Hippocampal formation (tissue), 2 donors: ENCODE measurements at regions not wholly inside any gene's neighbourhood (a gene's known extent, or its start where the extent isn't known, plus 50 kb on each side); places are given as distances from the start of the nearest gene placed in this dataset.
"Not testable (repeated sequence)": the region's sequence is repeated elsewhere in the genome, so short reads cannot be mapped to it uniquely, and the experiment has no call there.

Experiments
- DNase-seq, 2 donors: peaks; one replicate each; lab custom pipeline; 2025; lab: John Stamatoyannopoulos, UW

DNA sequence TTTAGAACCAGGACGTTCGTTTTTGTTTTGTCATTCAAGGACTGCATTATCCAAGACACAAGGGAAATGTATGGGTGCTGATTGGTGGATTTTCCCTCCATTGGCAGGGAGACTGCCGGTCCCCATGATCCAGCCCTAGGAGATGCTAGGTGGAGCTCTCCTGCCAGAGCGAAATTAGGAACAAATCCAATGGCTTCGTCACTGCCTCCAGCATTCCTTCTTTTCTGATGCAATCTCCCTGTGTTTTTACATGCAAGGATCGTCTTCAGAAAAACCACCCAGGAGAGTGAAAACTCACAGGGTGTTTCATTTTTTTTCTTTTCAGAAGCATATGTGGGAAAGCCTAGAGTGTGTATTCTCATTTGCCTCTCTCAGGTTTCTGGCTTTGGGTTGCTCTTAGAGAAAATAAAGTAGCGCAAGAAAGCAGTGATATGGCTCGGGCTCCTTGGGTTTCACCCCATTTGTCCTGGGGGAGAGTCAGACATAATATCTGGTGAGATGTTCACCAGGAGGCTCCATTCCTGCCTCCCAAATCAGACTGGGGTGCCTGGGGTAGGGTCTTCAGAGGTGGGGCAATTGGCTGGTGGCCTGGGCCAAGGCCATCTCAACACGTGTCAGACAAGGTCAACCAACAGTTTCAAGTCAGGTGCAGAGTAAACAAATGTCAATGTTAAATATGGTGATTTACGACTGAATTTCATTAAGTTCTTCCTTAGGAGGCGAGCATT is 450.9 kb upstream of the MKI67 start:
- no peak for DNase-seq

DNA sequence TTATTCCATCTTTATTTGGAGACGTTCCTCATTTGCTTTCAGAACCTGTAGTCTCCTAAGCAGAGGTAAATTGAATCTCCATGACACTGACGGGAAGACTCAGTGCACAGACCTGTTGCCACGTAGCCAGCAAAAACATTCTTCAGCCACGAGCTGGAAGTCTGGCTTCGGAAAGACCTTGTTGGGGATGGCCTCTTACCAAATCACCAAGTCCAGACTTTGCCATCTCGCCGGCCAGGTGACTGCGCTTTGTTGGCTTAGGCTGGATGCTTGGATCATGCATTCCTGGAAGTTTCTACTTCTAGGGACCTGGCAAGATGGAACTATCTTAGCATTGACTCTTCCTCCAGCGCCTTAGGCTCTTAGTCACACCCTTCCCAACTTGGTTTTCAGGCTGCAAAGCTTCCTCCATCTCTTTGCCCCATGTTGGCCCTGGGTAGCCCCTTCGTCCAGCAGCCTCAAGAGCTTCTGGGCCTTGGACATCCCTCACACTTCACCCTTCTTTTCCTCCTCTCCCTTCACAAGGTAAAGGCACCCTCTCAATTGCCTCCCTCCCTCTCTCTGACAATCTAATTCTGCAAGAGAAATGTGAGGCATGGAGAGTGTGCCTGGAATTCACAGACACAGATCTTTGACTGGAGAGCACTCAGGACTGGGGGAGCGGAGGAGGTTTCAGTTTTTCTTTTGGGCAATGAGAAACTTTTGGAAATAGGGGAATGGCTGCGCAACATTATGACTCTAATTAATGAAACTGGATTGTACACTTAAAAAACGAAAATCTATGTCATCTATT is 451.9 kb upstream of the MKI67 start:
- no peak for DNase-seq

DNA sequence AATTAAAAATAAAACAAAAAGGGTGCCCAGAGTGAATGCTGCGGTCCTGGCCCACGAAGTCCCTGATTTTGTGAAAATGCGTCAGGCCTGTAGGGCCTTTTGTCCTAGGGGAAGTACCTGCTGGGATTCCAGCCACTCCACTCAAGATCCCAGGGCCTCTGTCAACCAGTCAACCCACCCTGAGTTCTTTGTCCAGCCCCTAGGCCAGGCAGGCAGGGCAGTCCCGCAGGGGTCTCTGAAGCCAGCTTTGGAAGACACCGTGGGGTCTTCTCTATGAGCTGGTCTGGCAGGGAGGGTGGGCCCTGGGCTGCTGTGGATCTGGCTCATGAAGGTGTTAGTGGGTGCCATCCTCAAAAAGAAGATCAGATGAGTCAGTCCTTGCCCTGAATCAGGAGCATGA is 452.5 kb upstream of the MKI67 start:
- DNase-seq: no peak

DNA sequence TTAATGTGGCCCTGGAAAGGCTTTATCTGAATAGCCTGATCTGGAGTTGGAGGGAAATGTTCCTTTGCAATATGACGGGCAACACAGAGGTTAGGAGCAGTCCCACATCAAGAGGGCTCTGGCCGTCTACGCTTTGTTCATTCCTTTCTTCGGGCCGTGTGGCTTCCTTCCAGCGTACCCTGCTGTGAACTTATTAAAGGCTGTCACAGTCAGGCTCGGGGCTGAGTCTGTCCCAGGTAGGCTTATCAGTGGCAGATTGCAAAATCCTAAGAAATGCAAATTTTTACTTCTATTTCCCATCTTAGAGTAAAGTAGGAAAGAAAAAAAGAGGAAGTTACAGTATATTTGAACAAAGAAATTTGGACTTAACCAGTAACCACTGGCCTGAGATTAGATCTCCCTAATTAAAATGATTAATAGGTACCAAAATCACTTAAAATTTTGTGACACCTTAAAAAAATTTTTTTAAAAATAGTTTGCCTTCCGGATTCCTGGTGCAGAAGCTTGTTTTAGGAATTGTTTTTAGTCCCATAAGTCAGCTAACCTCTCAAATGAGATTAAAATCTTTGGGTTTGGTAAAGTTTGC is 453.1 kb upstream of the MKI67 start:
- DNase-seq: no peak

DNA sequence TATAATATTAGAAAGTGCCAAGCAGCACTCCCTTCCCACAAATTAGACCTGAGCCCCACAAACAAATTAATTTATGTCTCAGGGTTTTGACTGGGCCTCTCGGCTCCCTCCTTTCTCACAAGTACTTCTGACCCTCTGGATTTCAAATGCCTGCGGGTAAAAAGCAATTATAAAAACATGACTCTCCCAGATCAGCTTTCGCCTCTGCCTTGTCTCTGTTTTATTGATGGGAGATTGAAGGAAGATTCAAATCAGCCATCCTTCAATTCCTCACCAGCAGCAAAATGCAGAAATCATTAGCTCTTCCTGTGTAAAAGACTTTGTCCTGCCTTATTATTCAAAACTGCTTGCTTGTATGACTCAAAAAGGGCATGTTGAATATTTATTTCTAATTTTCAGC is 453.7 kb upstream of the MKI67 start:
- no peak for DNase-seq

DNA sequence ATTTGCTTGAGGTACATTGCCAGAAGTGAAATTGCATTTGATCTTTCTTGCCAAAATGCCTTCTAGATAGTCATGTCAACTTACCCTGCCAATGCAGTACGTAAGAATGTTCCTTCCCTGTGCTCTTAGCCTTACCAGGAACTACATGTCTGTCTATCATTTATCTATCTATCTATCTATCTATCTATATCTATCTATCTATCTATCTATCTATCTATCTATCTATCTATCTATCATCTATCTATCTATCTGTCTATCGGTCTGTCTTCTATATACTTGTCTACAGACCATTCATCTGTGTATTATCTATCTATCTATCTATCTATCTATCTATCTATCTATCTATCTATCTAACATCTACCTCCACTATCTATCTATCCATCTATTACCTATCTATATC is 456.9 kb upstream of the MKI67 start:
- DNase-seq: not testable (repeated sequence)

DNA sequence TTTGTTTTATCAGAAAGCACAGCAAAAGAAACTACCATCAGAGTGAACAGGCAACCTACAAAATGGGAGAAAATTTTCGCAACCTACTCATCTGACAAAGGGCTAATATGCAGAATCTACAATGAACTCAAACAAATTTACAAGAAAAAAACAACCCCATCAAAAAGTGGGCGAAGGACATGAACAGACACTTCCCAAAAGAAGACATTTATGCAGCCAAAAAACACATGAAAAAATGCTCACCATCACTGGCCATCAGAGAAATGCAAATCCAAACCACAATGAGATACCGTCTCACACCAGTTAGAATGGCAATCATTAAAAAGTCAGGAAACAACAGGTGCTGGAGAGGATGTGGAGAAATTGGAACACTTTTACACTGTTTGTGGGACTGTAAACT is 460.4 kb upstream of the MKI67 start:
- not testable (repeated sequence) for DNase-seq

DNA sequence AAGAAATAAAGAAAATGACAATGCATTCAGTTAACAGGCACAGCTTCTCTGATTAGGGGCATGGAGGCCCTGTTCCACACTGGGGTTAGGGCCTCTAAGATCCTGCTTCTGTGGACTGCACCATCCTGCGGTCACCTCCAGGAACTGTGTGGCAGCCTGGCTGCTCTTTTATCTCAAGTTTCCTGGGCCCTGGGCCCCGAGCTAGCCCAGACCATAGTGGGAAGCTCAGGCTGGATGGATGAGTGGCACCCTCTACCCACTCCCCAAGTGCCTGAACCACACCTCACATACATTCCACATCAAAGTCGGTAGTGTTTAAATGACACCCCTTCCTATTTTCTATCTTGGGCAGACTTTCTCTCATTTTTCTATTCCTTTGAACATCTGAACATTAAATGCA is 461.5 kb upstream of the MKI67 start:
- no peak for DNase-seq

DNA sequence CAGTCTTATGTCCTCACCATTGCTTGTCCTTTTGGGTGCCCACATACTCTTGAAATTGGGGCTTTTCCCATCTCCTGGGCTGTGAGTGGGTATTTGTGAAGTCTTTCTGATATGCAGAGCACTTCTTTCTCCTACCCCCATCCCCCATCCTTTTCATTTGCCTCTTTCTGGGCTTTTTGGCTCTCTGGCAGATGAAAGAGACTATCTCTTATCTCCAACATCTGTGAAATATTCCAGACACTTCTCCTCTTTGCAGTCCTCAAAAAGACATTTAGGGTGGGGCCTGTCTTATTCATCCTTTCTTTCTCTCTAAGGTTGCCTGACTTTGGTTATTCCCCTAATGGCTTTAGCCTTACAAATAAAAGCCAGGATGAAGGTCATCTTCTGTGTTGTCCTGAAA is 462.2 kb upstream of the MKI67 start:
- DNase-seq: no peak

DNA sequence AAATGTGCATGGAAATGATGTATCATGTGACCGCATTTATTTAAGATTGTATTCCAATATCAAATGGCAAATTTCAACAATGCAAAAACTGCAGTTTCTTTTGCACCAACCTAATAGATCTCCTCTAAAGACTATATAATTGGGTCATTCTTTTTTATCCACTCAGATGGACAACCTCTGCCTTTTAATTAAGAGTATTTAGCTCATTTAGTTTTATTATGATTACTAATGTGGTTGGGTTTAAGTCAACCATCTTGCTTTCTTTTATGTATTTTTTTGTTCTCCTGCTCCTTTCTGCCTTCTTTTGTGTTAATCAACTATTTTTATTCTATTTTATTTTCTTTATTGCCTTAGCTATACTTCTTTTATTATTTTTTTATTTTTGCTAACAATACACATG is 468.5 kb upstream of the MKI67 start:
- no peak for DNase-seq

DNA sequence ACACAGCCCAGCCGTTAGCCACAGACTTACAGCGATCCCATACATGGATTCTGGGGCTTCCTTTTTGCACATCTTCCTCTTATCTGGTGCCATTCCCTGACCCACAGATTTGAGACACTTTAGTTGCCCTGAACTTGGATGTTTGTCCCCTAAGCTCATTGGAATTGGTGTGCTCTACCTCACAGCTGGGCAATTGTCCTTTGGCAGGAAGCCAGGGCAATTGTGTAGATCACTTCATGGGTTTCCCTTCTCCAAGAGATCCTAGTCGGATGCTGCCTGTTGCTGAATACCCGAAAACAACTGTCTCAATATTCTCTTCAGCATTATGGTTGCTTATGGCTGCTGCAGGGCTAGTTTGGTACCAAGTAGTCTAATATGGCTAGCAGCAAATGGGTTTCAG is 470.7 kb upstream of the MKI67 start:
- no peak for DNase-seq

DNA sequence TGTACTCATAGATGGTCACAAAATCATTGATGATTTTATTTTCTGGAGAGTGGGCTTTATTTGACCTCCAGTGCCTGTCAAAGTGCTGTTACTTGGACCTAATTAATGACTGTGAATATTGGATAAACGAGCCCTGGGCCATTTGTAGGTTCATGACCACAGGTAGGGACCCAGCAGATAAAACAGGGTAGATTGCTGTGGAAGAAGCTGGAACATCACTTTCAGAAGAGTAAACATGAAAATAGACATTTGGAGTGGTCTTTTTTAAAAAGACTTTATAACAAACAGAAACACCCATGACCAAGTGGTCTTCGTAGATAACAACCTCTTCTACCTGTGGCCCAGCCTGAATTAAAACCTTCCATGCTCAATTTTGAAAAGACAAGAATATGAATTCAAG is 472.8 kb upstream of the MKI67 start:
- no peak for DNase-seq

DNA sequence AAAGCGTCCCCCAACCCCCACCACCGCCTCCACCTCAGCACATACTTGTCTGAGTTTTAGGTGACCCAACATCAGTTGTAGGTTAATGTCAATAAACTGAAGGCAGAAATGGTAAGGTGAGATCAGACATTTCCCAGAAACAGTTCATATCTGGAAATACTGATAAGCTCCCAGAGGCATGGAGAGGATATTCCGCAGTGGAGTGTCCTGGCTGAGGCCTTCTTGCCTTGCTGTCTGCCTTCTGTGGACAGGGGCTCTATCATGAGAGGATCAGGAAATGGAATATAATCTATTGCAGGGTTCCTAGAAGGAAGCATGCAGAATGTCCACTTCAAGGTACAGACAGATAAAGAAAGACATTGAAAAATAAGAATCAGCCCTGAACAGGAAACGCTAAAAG is 473.3 kb upstream of the MKI67 start:
- DNase-seq: no peak

DNA sequence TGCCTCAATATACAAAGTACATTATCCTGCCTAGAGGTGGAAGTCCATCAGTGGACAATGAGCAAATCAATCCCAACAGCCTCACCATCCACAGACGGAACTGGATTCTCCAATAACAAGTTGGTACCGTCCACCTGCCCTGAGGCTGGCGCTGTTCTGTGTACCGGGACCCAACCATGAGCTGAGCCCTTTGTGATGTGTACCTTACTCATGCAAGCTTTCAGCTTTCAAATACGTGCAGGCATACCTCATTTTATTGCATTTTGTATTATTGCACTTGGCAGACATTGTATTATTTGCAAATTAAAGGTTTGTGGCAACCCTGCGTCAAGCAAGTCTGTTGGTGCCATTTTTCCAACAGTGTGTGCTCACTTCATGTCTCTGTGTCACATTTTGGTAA is 476.0 kb upstream of the MKI67 start:
- DNase-seq: no peak

DNA sequence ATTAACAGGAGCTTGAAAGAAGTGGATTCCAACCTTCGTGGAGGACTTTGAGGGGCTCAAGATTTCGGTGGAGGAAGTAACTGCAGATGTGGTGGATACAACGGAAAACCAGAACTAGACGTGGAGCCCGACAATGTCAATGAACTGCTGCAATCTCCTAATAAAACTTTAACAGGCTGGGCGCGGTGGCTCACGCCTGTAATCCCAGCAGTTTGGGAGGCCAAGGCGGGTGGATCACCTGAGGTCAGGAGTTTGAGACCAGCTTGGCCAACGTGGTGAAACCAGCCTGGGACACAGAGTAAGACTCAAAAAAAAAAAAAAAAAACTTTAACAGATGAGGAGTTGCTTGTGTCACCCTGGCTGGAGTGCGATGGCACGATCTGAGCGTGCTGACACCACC is 477.8 kb upstream of the MKI67 start:
- DNase-seq: no peak

DNA sequence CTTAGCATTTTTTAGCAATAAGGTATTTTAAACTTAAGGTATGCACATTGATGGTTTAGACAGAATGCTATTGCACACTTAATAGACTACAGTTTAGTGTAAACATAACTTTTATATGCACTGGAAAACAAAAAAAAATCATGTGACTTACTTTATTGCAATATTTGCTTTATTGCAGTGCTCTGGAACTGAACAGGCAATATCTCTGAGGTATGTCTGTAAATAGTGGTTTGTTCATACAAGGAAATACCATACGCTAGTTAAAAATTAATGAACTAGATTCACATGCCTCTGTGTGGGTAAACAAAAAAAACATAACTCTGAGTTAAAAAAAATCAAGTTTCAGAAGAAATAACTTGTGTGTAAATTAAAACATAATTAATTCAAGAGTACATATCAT is 479.0 kb upstream of the MKI67 start:
- DNase-seq: no peak

DNA sequence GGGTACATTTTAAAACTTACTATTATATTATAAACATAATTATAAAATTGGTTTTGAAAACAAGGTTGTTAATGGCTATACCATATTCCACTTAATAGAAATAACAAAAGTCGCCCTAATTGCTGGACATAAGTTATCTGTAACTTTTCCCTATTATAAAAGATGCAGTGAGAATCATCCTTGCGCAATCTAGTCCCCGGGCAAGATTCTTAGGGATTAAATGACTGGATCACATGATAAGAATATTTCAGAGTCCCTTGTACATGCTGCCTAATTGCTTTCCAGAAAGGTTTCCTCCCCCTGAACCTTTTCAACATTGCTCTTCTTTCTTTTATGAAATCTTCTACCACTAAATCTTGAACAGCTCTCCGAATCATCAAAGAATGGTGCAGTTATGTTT is 479.8 kb upstream of the MKI67 start:
- DNase-seq: no peak

DNA sequence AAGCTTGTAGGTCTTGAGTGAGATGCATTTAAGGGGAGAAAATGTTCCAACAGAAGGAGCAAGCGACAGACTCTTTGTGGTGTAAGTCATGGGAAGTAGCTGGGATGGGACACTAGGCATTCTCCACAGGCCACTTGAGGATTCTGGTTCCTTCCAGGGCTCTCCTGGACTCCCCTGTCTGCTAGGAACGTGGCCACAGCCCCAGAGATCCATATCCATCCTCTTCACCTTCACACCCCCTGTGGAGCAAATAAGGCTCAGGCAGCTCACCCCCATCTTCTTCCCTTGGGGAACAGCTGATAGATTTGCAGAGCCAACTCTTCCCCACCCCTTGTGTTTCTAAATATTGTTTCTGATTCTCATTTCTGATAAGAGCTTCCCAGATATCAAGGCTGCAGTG is 482.6 kb upstream of the MKI67 start:
- DNase-seq: no peak

DNA sequence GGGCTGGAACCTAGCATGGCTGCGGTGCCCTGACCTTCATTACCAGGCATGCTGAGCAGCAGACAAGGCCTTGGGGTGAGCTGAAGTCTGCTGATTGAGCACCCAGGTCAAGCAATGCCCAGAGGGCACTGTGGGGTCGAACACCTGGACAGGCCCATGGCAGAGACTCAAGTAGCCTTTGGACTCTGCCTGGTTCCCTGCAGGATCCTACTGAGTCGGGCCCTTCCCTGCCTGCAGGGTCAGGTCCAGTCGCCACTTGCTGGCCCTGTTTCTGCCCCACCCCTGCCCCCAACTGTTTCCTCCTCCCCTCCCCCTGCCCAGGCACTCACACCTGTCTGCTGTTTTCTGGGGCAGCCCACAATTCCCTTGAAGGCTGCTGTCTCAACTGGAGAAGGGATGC is 483.2 kb upstream of the MKI67 start:
- DNase-seq: no peak

DNA sequence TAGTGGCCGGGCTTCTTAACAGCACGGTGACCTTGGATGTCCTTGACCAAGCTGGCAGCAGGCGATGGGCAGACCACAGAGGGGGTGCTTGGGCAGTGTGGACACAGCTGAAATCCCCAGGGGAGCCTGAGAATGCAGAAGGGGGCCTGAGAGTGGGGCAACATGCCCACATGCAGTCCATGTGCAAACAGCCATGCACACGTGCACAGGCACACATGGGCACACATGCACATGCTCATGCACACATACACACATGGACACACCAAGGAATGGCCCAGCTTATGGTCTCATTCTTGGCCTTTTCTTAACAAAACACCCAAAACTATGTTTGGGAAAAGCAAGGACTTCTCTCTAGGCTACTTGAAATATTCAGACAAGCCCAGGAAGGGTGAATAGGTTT is 483.9 kb upstream of the MKI67 start:
- no peak for DNase-seq

DNA sequence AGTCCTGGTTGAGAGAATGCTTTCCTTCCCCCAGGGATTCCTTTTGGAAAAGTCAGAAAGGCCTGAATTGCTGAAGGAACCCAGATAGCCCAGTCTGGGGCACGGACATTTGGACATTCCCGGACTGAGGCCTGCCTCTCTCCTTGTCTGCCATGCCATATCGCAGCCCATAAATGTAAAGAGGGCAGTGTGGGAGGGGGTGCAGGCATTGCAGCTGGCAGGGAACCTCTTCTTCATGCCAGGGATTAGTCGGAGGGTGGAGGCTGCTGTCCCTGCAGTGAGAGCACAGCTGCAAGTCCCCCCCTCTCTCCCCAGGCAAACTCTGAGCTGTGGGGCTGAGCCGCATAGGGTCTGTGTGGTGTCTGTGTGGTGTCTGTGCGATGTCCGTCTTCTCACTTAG is 486.0 kb upstream of the MKI67 start:
- no peak for DNase-seq

DNA sequence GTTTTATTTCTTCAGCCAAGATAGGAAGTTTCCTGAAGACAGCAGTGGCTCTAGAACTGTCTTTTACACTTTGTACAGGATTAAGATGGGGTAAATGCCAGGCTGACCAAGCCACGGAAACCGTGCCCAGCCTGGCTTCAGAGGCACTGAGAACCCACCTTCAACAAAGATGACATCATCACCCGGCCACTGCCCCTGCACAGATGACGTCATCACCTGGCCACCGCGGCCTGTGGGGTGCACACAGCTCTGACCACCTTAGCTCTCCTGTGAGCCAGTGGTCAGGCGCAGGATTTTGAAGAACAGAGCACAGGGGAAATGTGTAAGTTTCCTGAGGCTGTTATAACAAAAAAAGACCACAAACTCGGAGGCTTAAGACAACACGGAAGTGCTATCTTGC is 486.4 kb upstream of the MKI67 start:
- no peak for DNase-seq

DNA sequence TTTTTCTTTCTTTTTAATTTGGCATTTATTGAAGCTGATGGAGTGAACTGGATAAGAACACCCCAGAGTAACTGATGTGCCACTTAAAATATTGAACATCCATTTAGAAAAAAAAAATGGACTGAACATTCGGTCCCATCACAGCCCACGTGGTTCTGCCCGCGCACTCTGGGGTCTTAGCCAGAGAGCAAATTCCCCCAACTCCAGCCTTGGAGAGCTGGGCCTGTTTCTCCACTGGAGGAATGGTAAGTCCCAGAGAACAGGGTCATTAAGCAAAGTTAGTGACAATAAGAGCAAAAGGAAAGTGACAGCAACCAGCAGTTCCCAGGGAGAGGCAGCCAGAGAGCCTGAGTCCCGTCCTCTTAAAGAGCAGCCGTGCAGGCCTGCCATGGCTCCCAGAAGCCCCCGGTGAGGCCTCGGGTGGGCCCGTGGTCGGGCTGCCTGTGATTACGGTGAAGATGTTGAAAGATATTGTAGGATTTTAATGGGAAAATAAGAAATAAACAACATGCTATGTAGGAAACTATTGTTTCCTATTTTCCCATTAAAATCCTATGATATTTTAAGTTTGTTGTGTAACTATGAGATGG is 487.9 kb upstream of the MKI67 start:
- no peak for DNase-seq
